NCI-H526 (cell line): ENCODE measurements at regions not wholly inside any gene's neighbourhood (a gene's known extent, or its start where the extent isn't known, plus 50 kb on each side); places are given as distances from the start of the nearest gene placed in this dataset.

Experiments used
- DNase-seq, 2 experiments: peaks; one replicate each; lab custom pipeline; 2025; lab: John Stamatoyannopoulos, UW

GRCh38 chr1:69233463-69233862, 334.3 kb upstream of the LRRC7 start:
- DNase-seq, result no peak

DNA sequence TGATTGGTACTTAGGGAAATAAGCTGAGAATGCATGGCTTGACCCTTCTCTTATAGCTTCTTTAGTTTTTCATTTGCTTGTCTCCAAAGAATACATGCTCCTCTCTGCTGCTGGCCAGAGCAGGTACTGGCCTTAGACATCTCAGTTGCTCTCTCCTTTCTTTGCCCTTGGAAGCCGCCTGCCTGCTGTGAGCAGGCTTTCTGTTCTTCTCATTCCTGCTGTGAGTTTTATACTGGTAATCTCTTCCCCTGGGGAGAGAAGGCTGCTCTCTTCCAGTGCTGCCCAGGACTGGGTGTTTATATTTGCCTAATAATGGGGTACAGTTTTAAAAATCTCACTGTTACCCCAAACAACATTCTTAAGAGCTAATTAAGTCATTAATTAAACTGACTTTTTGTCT, 323.5 kb upstream of the LRRC7 start:
- DNase-seq, result no peak

DNA sequence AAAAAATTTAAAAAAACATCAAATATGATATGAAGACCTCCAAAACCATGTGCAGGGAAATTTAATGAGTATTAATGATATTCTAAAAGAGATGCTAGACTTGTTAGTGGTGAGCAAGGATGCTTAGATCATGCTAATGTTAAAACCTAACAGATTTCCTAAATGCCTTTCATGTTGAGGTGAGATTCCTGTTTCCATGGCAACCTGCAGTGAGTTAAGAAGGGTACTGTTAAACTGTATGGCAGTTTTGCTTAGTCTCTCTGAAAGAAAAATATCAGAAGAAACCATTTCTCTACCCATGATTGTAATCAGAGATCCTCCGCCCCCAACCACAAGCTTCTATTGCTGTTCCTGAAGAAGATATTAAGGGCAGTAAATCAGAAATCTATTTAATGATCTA, 321.6 kb upstream of the LRRC7 start:
- DNase-seq, result no peak

DNA sequence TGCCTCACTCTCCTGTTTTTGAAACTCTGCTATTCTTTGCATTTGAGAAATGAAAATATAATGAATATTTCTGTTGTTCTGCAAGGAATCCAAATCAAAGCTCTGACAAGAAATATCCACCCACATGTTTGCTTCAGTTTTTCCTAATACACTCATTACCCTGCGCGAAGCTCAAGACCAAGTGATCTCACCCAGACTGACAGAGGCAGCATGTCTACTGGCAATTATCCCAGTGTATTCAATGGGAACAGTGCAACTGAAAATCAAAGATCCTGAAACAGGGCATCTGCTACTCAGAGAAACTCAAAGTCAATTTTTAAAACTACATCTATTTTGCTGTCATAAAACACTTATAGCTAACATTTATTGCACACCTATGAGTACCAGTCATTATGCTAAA, 321.0 kb upstream of the LRRC7 start:
- DNase-seq, result no peak

- no peak for DNase-seq
These were observed 315.0 kb upstream of the LRRC7 start for GRCh38 chr1:69252696-69253095.

DNA sequence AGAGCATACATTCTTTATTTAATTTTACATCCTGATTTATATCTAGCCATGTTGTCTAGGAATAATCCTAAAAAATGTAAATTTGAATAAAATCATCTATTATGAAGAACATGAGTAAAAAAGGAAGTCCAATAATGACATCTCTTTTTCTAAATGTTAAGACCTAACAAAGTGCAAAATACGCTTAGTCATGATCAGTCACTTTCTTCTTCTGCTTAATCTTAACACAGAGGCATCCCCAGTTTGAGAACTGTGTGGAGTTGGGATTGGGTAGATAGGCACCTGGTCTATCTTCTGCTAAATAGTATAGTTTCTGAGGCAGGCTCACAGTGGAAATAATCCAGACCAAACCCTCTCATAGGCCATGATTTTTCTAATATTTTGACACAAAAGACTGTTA, 311.7 kb upstream of the LRRC7 start:
- DNase-seq, result no peak

DNA sequence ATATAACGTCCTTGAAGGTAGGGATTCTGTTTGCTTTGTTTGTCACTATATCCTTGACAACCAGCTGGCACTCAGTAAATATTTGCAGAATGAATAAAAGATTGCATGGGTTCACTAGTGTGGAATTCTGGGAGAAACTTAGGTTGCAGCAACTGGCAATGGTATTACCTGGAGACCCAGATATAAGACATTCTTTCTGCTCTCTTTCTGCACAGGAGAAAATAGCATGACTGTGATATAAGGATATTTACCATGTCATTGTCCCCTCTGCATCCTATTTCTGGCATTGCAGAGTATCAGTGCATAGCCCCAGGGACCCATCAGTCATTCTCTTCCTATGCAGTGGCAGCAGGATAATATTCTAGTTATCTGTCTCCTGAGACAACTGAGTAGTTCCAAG, 308.9 kb upstream of the LRRC7 start:
- no peak for DNase-seq

- DNase-seq, result no peak
These were observed 303.8 kb upstream of the LRRC7 start for GRCh38 chr1:69263921-69264391.

GRCh38 chr1:69269491-69269890, 298.2 kb upstream of the LRRC7 start:
- DNase-seq, result no peak

DNA sequence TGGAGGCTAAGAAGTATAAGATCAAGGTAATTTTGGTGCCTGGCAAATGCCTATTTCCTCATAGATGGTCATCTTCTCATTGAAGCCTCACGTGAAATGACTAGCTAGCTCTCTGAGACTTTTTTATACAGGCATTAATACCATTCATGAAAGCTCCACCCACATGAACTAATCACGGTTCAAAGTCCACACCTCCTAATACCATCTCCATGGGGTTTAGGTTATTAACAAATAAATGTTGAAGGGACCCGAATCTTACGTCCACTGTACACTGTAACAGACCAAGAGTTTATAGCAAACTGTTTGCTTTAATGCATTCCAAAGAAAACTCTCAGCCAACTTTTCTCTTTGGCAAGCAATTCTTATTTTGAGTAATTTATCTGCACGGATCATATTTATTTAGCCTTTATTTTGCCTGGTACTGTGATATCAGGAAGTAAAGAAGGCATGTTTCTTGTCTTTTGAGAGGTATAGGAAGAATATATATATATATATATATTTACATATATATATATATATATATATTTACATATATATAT, 296.1 kb upstream of the LRRC7 start:
- DNase-seq, result no peak

DNA sequence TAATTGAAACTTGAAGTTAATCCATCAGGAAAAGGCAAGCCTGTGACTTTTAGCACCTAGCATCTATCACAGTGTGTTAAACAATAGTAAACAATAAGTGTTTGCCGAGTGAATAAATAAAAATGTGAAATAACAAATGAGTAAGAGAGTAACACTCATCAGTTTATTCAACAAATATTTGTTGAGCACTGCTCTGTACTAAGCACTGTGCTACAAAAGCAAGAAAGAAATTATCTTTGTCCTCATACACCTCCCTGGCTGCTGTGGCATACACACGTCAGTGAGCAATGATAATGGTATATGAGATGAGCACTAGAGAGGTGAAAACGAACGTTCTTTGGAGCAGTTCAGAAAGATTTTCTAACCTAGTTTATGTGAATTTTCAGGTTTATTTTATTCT, 295.0 kb upstream of the LRRC7 start:
- DNase-seq, result no peak

- no peak for DNase-seq
These were observed 288.8 kb upstream of the LRRC7 start for GRCh38 chr1:69278923-69279322.

GRCh38 chr1:69283516-69283915, 284.2 kb upstream of the LRRC7 start:
- no peak for DNase-seq

GRCh38 chr1:69284508-69284907, 283.2 kb upstream of the LRRC7 start:
- DNase-seq, result no peak

- no peak for DNase-seq
These were observed 279.3 kb upstream of the LRRC7 start for GRCh38 chr1:69288416-69288815.

DNA sequence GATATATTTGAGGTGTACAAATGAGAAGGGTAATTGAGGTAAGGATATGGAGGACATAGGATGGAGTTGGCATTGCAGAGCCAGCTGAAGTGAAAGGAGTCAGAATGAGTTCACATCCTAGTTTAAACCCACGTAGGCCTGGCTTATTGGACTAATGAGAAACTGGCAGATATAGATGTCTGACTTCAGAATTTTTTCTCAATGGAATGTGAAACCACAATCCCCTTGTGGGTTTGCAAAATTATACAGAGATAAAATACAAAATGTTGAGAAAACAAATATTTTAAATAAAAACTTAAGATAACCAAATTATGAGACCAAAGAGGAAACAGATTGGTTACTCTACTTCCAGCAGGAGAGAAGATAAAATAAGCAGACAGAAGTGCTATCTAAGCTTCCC, 277.4 kb upstream of the LRRC7 start:
- no peak for DNase-seq

- no peak for DNase-seq
These were observed 276.2 kb upstream of the LRRC7 start for GRCh38 chr1:69291541-69291940.

- DNase-seq, result no peak
These were observed 274.9 kb upstream of the LRRC7 start for GRCh38 chr1:69292833-69293232.

DNA sequence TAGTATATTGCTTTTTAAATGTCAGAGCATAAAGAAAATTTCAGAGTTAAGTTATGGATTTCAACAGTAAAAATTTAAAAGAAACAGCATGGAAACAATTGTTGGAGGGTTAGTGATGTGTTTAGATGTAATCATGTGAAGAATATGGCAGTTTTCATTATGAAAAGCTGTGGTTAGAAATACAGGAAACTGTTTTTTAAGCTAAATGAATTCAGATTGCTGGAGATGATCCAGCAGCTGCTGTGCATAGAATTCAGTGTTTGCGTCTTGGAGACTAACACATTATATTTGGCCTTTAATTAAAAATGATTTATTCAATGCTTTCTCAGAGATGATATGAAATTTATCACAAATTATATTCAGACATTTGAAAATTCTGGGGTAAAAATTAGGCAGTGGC, 273.6 kb upstream of the LRRC7 start:
- DNase-seq, result no peak

- DNase-seq, result no peak
These were observed 272.5 kb upstream of the LRRC7 start for GRCh38 chr1:69295265-69295664.

DNA sequence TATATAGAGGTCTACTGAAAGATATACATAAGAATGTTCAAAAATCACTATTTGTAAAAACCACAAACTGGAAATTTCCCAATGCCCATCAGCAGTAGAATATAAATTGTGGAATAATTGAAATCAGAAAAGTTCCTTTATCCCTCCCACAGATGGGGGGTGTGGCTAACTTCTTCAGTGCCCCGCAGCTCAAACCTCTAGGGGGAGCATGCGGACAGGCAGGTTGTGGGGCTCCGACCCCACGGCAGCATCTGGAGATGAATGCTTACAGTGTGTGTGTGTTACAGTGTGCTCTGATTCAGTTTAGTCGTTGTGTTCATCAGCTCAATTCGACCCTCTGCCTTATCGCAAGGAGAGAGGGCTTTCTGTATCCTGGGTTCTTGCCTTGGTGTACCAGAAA, 262.1 kb upstream of the LRRC7 start:
- DNase-seq, result peak in 1 of 2 experiments; percentile 11

DNA sequence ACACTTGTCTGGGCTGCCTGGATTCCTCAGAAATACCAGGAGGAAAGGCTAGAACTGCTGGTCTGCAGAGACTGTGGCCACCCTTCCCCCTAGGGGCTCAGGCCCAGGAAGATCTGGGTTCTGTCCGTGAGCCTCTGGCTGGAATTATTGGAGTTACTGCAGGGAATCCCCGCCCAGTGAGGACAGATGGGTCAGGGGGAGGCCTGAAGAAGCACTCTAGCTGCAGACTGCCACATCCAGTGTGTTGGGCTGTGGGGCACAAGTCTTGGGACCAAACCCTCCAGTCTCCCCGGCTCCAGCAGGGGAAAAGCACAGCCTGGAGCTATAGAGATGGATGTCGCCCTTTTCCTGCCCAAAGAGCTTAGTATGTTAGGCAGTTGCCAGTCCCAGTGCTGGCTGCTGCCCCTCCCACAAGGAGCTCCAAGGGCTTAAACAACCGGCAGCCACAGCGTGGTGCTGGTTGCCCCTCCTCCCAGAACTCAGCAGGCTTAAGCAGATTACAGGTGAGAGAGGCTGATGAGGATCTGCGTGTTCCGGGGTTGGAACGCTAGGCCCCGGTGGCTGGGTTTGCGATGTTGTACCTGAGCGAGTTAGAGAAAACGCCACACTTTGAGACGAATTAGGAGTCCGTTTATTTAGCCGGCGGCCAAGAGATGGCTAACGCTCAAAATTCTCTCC, 255.5 kb upstream of the LRRC7 start:
- no peak for DNase-seq

DNA sequence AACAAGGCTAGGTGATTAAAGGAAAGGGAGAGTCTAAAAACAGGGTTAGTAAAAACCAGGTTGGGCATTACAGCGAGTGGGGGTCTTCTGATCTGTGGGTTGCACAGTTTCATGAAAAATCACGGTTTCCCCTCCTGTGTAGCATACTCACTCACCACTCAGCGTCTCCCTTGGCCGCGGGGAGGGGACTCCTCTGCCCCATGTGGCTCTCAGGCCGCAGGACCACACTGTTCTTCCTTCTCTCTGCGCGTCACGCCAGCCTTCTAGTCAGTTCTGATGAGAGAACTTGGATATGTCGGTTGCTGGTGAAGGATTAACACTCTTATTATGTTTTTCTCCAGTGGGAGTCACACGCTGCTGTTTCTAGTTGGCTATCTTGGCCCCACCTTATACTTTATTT, 254.6 kb upstream of the LRRC7 start:
- no peak for DNase-seq

- DNase-seq, result no peak
These were observed 252.3 kb upstream of the LRRC7 start for GRCh38 chr1:69315416-69315815.
